Activated CD8-positive, alpha-beta memory T cell treated with anti-CD3 and anti-CD28 coated beads, Interleukin-2, amount 10 ng/mL, durations not matched to agents 7 days and 5 days (primary cell): ENCODE measurements at regions not wholly inside any gene's neighbourhood (a gene's known extent, or its start where the extent isn't known, plus 50 kb on each side); places are given as distances from the start of the nearest gene placed in this dataset.

Experiments
- ATAC-seq: fragments of 150-1000 bp; cut with Tn5 transposase; one replicate; pipeline ENCODE4 v1.10.0; 2021; ENCODE audit warnings: moderate library complexity
- CTCF ChIA-PET: fragments of 350-600 bp; sonication (Branson Sonifier 250); formaldehyde crosslinking; loops from one replicate; lab custom pipeline; 2021; ENCODE audit warnings: antibody characterized with exemption; lab: Charles Lee
- DNase-seq: peaks from one replicate; pipeline ENCODE4 v3.0.0-alpha.2; 2020
- H3K27ac Mint-ChIP-seq: one replicate; pipeline ENCODE4 v1.8.0; 2021; ENCODE audit warnings: mild to moderate bottlenecking, mixed read lengths
- H3K27me3 Mint-ChIP-seq: one replicate; pipeline ENCODE4 v1.8.0; 2021; ENCODE audit warnings: mixed read lengths
- H3K36me3 Mint-ChIP-seq: one replicate; pipeline ENCODE4 v1.8.0; 2021; ENCODE audit warnings: mild to moderate bottlenecking, mixed read lengths
- H3K4me1 Mint-ChIP-seq: one replicate; pipeline ENCODE4 v1.8.0; 2021; ENCODE audit warnings: mixed read lengths
- H3K4me3 Mint-ChIP-seq: one replicate; pipeline ENCODE4 v1.8.0; 2021; ENCODE audit warnings: mild to moderate bottlenecking, moderate library complexity, mixed read lengths
- H3K9me3 Mint-ChIP-seq: one replicate; pipeline ENCODE4 v1.8.0; 2022; ENCODE audit warnings: low read depth, mixed read lengths

DNA sequence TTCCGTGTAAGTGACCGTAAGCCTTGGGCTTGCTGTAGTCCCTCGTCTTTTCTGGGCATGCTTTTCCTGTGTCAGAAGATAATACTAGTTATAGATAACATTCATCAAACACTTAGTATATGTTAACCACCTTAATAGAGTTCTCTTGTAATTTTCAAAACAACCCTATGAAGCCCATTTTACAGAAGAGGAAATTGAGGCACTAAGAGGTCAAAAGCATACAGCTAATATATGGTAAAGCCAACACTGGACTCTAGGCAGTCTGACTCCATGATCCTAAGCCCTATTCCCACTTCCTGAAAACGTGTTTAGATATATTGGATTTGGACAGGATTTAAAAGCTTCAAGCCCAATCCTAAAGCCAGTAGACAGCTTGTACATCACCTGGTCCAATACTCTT lies 153.8 kb downstream of the CEP120 start:
- H3K4me1 Mint-ChIP-seq = no peaks in the 10 kb centered on the region
- peaks cover 2% of the 10 kb centered on the region for H3K27me3 Mint-ChIP-seq
- H3K36me3 Mint-ChIP-seq = no peaks in the 10 kb centered on the region
- DNase-seq = no peak
- no peak for ATAC-seq
- H3K9me3 Mint-ChIP-seq = no peaks in the 10 kb centered on the region
- H3K4me3 Mint-ChIP-seq = no peak overlapping the region
- H3K27ac Mint-ChIP-seq = no peak overlapping the region
- CTCF ChIA-PET = no interaction called here

DNA sequence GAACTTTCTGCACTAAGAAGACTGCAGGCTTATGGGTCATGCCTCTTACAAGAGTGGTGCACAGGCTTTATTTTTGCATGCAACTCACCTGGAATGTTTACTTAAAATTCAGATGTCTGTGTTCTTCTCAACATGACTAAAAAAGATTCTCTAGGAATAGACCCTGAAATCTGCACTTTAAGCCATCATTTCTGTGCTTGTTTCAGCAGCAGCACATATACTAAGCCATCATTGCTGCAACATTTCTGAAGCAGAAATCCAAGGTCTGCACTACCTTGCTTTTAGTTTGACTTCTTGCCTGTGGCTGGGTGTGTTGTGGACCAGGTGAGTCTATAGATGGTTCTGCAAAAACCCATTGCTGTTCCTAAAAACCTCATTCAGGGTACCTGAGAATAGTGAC lies 156.8 kb downstream of the CEP120 start:
- DNase-seq = no peak
- Mint-ChIP-seq H3K9me3 (no peaks in the 10 kb centered on the region), H3K27me3 (no peaks in the 10 kb centered on the region), H3K36me3 (no peaks in the 10 kb centered on the region), H3K4me3 (no peak overlapping the region), H3K4me1 (no peaks in the 10 kb centered on the region), H3K27ac (no peak overlapping the region)
- ATAC-seq = no peak
- CTCF ChIA-PET = no interaction called here

DNA sequence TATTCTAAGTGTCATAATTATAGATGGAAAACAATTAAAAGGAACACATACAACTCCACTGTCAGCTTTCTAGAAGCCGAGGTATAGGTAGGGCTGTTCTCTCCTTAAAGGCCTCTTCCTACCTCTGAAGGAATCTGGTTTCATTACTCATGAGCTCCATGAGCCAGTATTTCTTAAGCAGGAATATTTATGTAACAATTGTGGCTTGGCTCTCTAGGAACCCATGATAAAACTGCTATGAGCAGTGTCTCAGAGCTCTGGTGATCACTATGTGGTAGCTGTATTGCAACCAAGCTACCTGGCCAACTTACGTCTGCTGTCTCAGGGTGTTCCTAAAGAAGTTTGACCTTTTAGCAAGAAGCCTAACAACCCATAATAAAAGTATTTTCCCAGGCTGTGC lies 157.7 kb downstream of the CEP120 start:
- Mint-ChIP-seq H3K4me1 (peaks cover 5% of the 10 kb centered on the region), H3K27ac (no peak overlapping the region), H3K27me3 (no peaks in the 10 kb centered on the region), H3K36me3 (no peaks in the 10 kb centered on the region), H3K4me3 (no peak overlapping the region), H3K9me3 (no peaks in the 10 kb centered on the region)
- no peak for ATAC-seq
- no peak for DNase-seq
- CTCF ChIA-PET = no interaction called here

DNA sequence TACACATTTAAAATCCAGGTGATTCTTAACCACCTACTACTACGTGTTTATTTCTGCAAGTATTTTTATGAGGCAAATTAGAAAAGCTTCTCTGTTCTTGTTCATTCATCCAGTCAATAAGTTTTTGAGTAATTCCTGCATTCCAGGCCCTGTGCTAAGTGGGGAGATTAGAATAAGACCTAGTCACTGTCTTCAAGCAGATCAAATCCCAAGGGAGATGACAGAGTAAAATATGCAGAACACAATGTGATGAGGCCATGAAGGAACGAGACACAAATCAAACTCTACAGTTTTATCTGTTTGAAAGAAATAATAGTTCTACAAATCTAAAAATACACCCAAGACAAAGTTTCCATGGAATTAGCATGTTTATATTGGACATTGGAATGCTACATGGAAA lies 158.8 kb downstream of the CEP120 start:
- no peak for ATAC-seq
- no peaks in the 10 kb centered on the region for H3K36me3 Mint-ChIP-seq
- no peaks in the 10 kb centered on the region for H3K27me3 Mint-ChIP-seq
- H3K4me1 Mint-ChIP-seq = peaks cover 5% of the 10 kb centered on the region
- CTCF ChIA-PET = no interaction called here
- no peak overlapping the region for H3K27ac Mint-ChIP-seq
- DNase-seq = no peak
- no peak overlapping the region for H3K4me3 Mint-ChIP-seq
- no peaks in the 10 kb centered on the region for H3K9me3 Mint-ChIP-seq

DNA sequence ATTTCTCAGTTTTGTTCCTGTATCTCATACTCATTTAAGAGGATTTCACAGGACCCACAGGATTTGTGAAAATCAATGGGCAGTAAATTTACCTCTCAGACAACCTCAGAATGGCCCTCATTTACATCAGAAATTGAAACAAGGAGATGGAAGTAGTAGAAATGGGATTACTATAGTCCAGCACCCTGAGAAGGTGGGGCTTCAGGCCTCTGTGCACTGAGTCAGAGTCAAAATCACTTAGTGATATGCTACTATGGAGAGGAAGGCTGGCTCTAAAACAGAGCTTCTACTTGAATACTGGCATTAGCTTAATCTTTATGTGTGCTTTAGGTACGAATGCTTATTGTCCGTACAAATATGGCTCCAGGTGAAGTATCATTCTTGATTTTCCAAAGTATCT lies 159.3 kb downstream of the CEP120 start:
- DNase-seq (no peak), ATAC-seq (no peak)
- H3K27me3 Mint-ChIP-seq = no peaks in the 10 kb centered on the region
- H3K27ac Mint-ChIP-seq = no peak overlapping the region
- no peaks in the 10 kb centered on the region for H3K9me3 Mint-ChIP-seq
- peaks cover 5% of the 10 kb centered on the region for H3K4me1 Mint-ChIP-seq
- no peaks in the 10 kb centered on the region for H3K36me3 Mint-ChIP-seq
- CTCF ChIA-PET = no interaction called here
- H3K4me3 Mint-ChIP-seq = no peak overlapping the region

DNA sequence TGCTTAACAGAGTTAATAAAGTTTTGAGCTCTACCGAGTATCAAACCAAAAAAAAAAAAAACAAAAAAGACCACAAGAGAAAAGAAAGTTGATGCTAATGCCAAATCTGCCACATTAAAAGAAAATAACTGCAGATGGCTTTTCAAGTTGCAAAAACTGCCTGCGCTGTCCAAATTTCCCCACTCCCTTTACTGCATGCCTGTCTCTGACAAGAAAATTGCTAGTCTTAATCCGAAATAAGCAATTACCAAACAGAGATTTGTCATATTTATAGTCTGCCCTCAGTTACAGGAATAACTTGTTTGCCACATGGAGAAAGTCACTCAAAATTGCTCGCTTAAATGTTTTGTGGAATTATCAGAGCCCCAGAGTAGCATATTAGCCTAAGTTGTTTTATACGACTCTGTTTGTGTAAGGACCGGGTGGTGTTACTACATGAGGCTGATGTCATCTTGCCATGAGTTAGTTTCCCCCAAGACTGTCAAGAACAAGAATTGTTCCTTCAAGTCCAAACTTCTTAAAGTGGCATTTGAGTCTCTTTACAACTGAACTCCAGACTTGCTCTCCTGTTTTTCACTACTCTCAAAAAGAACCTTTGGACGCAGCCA lies 160.9 kb downstream of the CEP120 start:
- peaks cover 5% of the 10 kb centered on the region for H3K4me1 Mint-ChIP-seq
- H3K4me3 Mint-ChIP-seq = no peak overlapping the region
- no peaks in the 10 kb centered on the region for H3K36me3 Mint-ChIP-seq
- H3K27ac Mint-ChIP-seq = no peak overlapping the region
- CTCF ChIA-PET = no interaction called here
- DNase-seq = no peak
- H3K27me3 Mint-ChIP-seq = no peaks in the 10 kb centered on the region
- ATAC-seq = no peak
- no peaks in the 10 kb centered on the region for H3K9me3 Mint-ChIP-seq

DNA sequence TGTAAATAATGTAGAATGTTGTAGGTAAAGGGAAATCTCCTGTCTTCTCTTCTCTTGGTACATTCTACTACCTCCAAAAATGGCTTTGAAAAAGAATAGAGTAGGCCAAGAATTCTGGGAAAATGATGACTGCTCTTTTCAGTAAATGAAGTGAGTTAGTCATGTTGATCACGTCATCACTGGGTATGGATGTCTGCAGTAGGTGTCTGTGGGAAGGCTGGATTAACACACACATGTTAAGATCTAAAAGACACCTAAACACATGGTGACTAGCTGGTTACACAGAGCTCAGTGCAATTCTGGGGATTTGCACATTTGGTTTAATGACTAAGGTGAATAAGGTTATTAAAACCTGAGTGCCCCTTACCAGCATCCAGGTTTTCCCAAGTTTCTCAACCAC lies 161.5 kb downstream of the CEP120 start:
- no peaks in the 10 kb centered on the region for H3K36me3 Mint-ChIP-seq
- ATAC-seq (no peak), DNase-seq (no peak)
- H3K4me1 Mint-ChIP-seq = peaks cover 5% of the 10 kb centered on the region
- no peaks in the 10 kb centered on the region for H3K27me3 Mint-ChIP-seq
- CTCF ChIA-PET = interaction anchor here (0.8 kb wide), 1 partner anchor 278 kb away, joined by 3 read pairs; no protein-coding TSS in a partner anchor
- H3K4me3 Mint-ChIP-seq = no peak overlapping the region
- H3K9me3 Mint-ChIP-seq = peaks cover 2% of the 10 kb centered on the region
- H3K27ac Mint-ChIP-seq = no peak overlapping the region

DNA sequence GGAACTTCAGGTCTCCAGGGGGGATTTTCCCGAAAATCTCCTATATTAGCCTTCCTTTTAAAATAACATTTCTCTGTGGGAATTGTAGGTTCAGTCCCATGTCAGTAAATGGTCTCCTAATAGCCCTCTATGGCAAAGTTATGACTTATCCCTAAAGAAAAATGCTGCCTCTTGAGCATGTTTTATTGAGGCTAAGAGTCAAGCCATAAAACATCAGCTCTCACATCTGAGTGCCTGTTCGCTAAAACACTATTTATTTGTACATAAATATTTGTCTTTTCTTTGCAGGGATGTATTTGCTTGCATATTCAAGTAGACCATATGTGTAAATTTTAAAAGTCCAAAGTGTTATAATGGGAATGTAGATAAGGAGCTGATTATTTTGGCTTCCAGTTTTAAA lies 160.4 kb downstream of the PRDM6 start:
- Mint-ChIP-seq H3K27ac (no peak overlapping the region), H3K27me3 (no peaks in the 10 kb centered on the region), H3K36me3 (no peaks in the 10 kb centered on the region), H3K4me1 (no peaks in the 10 kb centered on the region), H3K9me3 (no peaks in the 10 kb centered on the region), H3K4me3 (no peak overlapping the region)
- ATAC-seq (no peak), DNase-seq (no peak)
- CTCF ChIA-PET = no interaction called here

DNA sequence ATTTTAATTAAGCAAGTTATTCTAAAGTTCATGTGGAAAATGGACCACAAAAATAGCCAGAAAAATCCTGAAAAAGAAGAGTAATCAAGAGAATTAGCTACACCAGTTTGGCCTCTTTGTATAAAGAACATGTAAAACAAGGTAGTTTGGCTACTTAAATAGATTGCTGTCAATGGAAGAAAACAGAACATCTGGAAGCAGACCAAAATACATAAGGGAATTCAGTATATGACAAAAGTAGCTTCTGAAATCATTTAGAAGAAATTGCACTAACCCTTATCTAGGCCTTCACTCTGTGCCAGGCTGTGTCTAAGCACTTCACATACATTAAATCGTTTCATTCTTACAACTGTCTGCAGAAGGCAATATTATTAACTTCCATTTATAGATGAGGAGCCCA lies 156.6 kb downstream of the PRDM6 start:
- Mint-ChIP-seq H3K4me3 (no peak overlapping the region), H3K4me1 (no peaks in the 10 kb centered on the region), H3K27ac (no peak overlapping the region), H3K27me3 (peaks cover 2% of the 10 kb centered on the region), H3K9me3 (peaks cover 5% of the 10 kb centered on the region), H3K36me3 (no peaks in the 10 kb centered on the region)
- CTCF ChIA-PET = no interaction called here
- ATAC-seq (no peak), DNase-seq (no peak)

DNA sequence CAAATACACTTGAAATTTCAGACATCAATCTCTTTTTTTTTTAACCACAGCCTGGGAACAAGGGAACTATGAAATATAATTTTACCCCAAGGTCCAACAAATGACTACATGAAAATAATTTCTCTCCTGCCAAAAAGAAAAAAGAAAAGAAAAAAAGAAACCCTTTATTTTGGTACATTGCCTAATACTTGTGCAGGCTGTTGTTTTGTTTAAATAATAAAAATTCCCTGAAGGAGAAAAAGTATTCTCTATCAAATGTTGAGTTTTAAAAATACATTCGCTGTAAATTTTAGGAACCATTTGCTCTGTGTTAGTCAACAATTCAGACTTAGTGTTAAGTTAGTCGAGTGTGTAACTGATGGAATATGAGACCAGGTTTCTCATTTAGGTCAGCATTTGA lies 155.4 kb downstream of the PRDM6 start:
- Mint-ChIP-seq H3K36me3 (no peaks in the 10 kb centered on the region), H3K27ac (no peak overlapping the region), H3K4me1 (no peaks in the 10 kb centered on the region), H3K27me3 (peaks cover 2% of the 10 kb centered on the region), H3K9me3 (peaks cover 5% of the 10 kb centered on the region), H3K4me3 (no peak overlapping the region)
- DNase-seq (no peak), ATAC-seq (no peak)
- CTCF ChIA-PET = no interaction called here
